HepG2 (cell line): ENCODE measurements at regions not wholly inside any gene's neighbourhood (a gene's known extent, or its start where the extent isn't known, plus 50 kb on each side); places are given as distances from the start of the nearest gene placed in this dataset.

Experiments used
- ATAC-seq: fragments of 200-7000 bp; cut with Tn5 transposase; 3 replicates; pipeline ENCODE4 v1.9.1; 2020; ENCODE audit warnings: mild to moderate bottlenecking, moderate library complexity
- BruUV-seq: library from RNA; stranded (reverse); fragments of 400-500 nt; replicated peaks from 2 replicates; lab custom pipeline; 2021; lab: Mats Ljungman, UMichigan
- CTCF ChIA-PET: fragments of 300-600 bp; formaldehyde crosslinking; extraction: SDS; loops from one replicate; lab custom pipeline; 2021; ENCODE audit warnings: low total read pairs, inconsistent platforms, low intra/inter-chr PET ratio; lab: Yijun Ruan, JAX
- POLR2A ChIA-PET: fragments of 350-600 bp; sonication (Branson Sonifier 250); formaldehyde crosslinking; loops from one replicate; lab custom pipeline; 2020; ENCODE audit warnings: antibody characterized with exemption, inconsistent platforms; lab: Yijun Ruan, JAX
- DNase-seq: peaks from one replicate; pipeline ENCODE4 v3.0.0-alpha.2; 2015; ENCODE audit warnings: low spot score
- FAIRE-seq: peaks from 3 replicates; lab custom pipeline; 2011; peaks lifted over from hg19 to GRCh38; lab: Jason Lieb, UNC
- H2AFZ ChIP-seq: one replicate; pipeline ENCODE4 v1.6.1; 2011; ENCODE audit warnings: low read length, inconsistent platforms
- H3K27ac ChIP-seq: fragments of 300-600 bp; 3 replicates; pipeline ENCODE4 v1.8.0; 2011; ENCODE audit warnings: mixed run types, mild to moderate bottlenecking, mixed read lengths, low read length, inconsistent platforms; ENCODE audit not compliant: insufficient read depth; ENCODE audit errors: extremely low read length
- H3K27me3 ChIP-seq, 2 experiments: fragments of 200-600 bp in 1 of 2; 2 replicates in 1 of 2; 3 replicates in 1 of 2; pipeline versions ENCODE4 v1.6.0 to v1.8.0; 2011; ENCODE audit warnings: low read length in 2 of 2, mild to moderate bottlenecking in 2 of 2, moderate library complexity in 2 of 2, inconsistent platforms in 1 of 2; ENCODE audit not compliant: insufficient read depth in 2 of 2, control insufficient read depth in 1 of 2
- H3K36me3 ChIP-seq, 2 experiments: fragments of 200-600 bp in 1 of 2; replicated peaks in 1 of 2; 2 replicates in 1 of 2; 3 replicates in 1 of 2; pipeline versions ENCODE4 v1.5.1 to v1.8.0; 2011; ENCODE audit warnings: low read length in 2 of 2, inconsistent platforms in 1 of 2; ENCODE audit not compliant: insufficient read depth in 2 of 2, control insufficient read depth in 1 of 2
- H3K4me1 ChIP-seq: 2 replicates; pipeline ENCODE4 v1.5.1; 2012; ENCODE audit warnings: low read length, inconsistent platforms; ENCODE audit not compliant: insufficient read depth
- H3K4me2 ChIP-seq: 2 replicates; pipeline ENCODE4 v1.6.0; 2011; ENCODE audit warnings: low read depth, low read length, inconsistent platforms
- H3K4me3 ChIP-seq, 3 experiments: fragments of 200-600 bp in 1 of 3; sonication (generic), shearing (Covaris generic) in 1 of 3; replicated peaks in 1 of 3; 2 replicates each; pipeline ENCODE4 v1.5.1; 2011 to 2016; ENCODE audit warnings: low read length in 3 of 3, inconsistent platforms in 2 of 3, low read depth in 2 of 3, mild to moderate bottlenecking in 2 of 3, control low read depth in 1 of 3, mixed read lengths in 1 of 3; ENCODE audit not compliant: insufficient read depth in 1 of 3
- H3K79me2 ChIP-seq: one replicate; pipeline ENCODE4 v1.6.1; 2011; ENCODE audit warnings: low read length, inconsistent platforms; ENCODE audit not compliant: insufficient read depth
- H3K9ac ChIP-seq: 2 replicates; pipeline ENCODE4 v1.6.0; 2011; ENCODE audit warnings: mild to moderate bottlenecking, low read depth, low read length, inconsistent platforms; ENCODE audit not compliant: insufficient read depth
- H3K9me3 ChIP-seq: 2 replicates; pipeline ENCODE4 v1.5.1; 2012; ENCODE audit warnings: mild to moderate bottlenecking, low read length
- H4K20me1 ChIP-seq: 2 replicates; pipeline ENCODE4 v1.6.0; 2011; ENCODE audit warnings: inconsistent platforms, mild to moderate bottlenecking, low read length, moderate library complexity; ENCODE audit not compliant: insufficient read depth
- CHD2 ChIP-seq: IDR thresholded peaks from 2 replicates; pipeline ENCODE4 v1.6.1; 2011; ENCODE audit warnings: low read depth, low read length, improper control_type of control experiment
- MAF1 ChIP-seq: sonication (generic); formaldehyde crosslinking; IDR thresholded peaks from 2 replicates; pipeline ENCODE4 v1.5.0; 2020; ENCODE audit warnings: missing genetic modification reagents, borderline replicate concordance
- RBFOX2 ChIP-seq: fragments of 200-400 bp; formaldehyde crosslinking; IDR thresholded peaks from 2 replicates; pipeline ENCODE4 v1.6.1; 2017; ENCODE audit warnings: low read depth, mild to moderate bottlenecking, low read length
- ZNF563 ChIP-seq: sonication (generic); formaldehyde crosslinking; IDR thresholded peaks from 2 replicates; pipeline ENCODE4 v1.8.0; 2022; ENCODE audit warnings: mild to moderate bottlenecking, moderate library complexity, missing genetic modification reagents
- ZSCAN30 ChIP-seq: sonication (generic); formaldehyde crosslinking; IDR thresholded peaks from 2 replicates; pipeline ENCODE4 v1.5.0; 2020; ENCODE audit warnings: mild to moderate bottlenecking, missing genetic modification reagents
- WGBS: methylation state at CpG from one replicate; pipeline ENCODE4 v1.1.6; 2017; ENCODE audit warnings: low lambda C conversion rate; 5-methylcytosine and 5-hydroxymethylcytosine counted together
- in situ Hi-C: cut with HindIII; loops from 2 replicates; pipeline ENCODE4 v1.10.0; 2017; ENCODE audit warnings: low pct_unique_long_range_greater_than_20kb; ENCODE audit not compliant: extremely low pct_ligation_motif_present
- intact Hi-C: fragments of 100-400 bp; cut with micrococcal nuclease; formaldehyde crosslinking; loops from one replicate; pipeline ENCODE4 v1.10.0; 2022; ENCODE audit not compliant: unreplicated experiment
- TF ChIP-seq, protein P1 (sequence below), 2 experiments: IDR thresholded peaks; 2 replicates each; pipeline ENCODE4 v1.6.1; 2011 to 2012; ENCODE audit warnings: low read length in 2 of 2, borderline replicate concordance in 1 of 2, low read depth in 1 of 2, mild to moderate bottlenecking in 1 of 2, moderate library complexity in 1 of 2
- TF ChIP-seq, protein P2 (sequence below): sonication (generic); formaldehyde crosslinking; IDR thresholded peaks from 2 replicates; pipeline ENCODE4 v1.9.0; 2021; ENCODE audit warnings: missing genetic modification reagents, borderline replicate concordance

DNA sequence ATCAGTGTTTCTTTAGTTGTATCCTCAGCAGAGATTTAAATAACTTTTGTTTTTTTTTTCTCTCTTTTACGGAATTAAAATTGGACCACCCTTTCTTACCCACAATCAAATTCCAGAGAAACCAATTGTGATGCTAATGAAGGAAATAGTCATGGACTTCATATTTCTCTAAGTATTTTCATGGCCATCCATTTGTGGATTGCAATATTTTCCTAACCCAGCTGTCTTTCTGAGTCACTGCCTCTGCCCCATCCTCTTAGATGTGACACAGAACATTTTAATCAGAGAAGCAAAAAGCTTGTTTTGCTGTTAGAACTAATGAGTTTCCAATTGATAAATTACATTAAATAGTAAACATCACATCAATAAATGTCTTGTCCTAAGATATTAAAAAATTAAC lies 405.5 kb upstream of the ADGRB3 start:
- no peak overlapping the region for H3K9ac ChIP-seq
- FAIRE-seq (no peak), ATAC-seq (no peak), DNase-seq (no peak)
- no peak overlapping the region for H2AFZ ChIP-seq
- ChIA-PET POLR2A (no interaction called here), CTCF (no interaction called here)
- H4K20me1 ChIP-seq, result no peaks in the 10 kb centered on the region
- WGBS, result 3% methylated on average over 1 of the region's 1 CpG
- in situ Hi-C loops (no loop called here), intact Hi-C loops (loop anchor here (5.0 kb wide), 1 partner anchor 1162 kb away; no protein-coding TSS in a partner anchor)
- no peaks in the 10 kb centered on the region for H3K4me1 ChIP-seq
- H3K4me3 ChIP-seq, result no peak overlapping the region
- no peaks in the 10 kb centered on the region for H3K36me3 ChIP-seq
- BruUV-seq, result no TSS peak
- H3K27me3 ChIP-seq, result no peaks in the 10 kb centered on the region
- TF ChIP-seq CHD2 (no peak), ZSCAN30 (CRISPR knock-in tag) (no peak), RBFOX2 (no peak), MAF1 (no peak), ZNF563 (CRISPR knock-in tag) (no peak)
- TF ChIP-seq, protein P1, sequence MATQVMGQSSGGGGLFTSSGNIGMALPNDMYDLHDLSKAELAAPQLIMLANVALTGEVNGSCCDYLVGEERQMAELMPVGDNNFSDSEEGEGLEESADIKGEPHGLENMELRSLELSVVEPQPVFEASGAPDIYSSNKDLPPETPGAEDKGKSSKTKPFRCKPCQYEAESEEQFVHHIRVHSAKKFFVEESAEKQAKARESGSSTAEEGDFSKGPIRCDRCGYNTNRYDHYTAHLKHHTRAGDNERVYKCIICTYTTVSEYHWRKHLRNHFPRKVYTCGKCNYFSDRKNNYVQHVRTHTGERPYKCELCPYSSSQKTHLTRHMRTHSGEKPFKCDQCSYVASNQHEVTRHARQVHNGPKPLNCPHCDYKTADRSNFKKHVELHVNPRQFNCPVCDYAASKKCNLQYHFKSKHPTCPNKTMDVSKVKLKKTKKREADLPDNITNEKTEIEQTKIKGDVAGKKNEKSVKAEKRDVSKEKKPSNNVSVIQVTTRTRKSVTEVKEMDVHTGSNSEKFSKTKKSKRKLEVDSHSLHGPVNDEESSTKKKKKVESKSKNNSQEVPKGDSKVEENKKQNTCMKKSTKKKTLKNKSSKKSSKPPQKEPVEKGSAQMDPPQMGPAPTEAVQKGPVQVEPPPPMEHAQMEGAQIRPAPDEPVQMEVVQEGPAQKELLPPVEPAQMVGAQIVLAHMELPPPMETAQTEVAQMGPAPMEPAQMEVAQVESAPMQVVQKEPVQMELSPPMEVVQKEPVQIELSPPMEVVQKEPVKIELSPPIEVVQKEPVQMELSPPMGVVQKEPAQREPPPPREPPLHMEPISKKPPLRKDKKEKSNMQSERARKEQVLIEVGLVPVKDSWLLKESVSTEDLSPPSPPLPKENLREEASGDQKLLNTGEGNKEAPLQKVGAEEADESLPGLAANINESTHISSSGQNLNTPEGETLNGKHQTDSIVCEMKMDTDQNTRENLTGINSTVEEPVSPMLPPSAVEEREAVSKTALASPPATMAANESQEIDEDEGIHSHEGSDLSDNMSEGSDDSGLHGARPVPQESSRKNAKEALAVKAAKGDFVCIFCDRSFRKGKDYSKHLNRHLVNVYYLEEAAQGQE (IDR thresholded peaks at IDR 0.05; ENCODE audit: borderline replicate concordance in 1 of 2, low read depth in 1 of 2, low read length in 2 of 2), result no peak
- TF ChIP-seq, protein P2, sequence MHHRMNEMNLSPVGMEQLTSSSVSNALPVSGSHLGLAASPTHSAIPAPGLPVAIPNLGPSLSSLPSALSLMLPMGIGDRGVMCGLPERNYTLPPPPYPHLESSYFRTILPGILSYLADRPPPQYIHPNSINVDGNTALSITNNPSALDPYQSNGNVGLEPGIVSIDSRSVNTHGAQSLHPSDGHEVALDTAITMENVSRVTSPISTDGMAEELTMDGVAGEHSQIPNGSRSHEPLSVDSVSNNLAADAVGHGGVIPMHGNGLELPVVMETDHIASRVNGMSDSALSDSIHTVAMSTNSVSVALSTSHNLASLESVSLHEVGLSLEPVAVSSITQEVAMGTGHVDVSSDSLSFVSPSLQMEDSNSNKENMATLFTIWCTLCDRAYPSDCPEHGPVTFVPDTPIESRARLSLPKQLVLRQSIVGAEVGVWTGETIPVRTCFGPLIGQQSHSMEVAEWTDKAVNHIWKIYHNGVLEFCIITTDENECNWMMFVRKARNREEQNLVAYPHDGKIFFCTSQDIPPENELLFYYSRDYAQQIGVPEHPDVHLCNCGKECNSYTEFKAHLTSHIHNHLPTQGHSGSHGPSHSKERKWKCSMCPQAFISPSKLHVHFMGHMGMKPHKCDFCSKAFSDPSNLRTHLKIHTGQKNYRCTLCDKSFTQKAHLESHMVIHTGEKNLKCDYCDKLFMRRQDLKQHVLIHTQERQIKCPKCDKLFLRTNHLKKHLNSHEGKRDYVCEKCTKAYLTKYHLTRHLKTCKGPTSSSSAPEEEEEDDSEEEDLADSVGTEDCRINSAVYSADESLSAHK (CRISPR knock-in tag), result no peak
- H3K9me3 ChIP-seq, result no peaks in the 10 kb centered on the region
- no peak overlapping the region for H3K4me2 ChIP-seq
- no peaks in the 10 kb centered on the region for H3K79me2 ChIP-seq
- no peak overlapping the region for H3K27ac ChIP-seq
